NCI-H69 (cell line): ENCODE measurements at regions not wholly inside any gene's neighbourhood (a gene's known extent, or its start where the extent isn't known, plus 50 kb on each side); places are given as distances from the start of the nearest gene placed in this dataset.
"Not testable (repeated sequence)": the region's sequence is repeated elsewhere in the genome, so short reads cannot be mapped to it uniquely, and the experiment has no call there.

ENCODE experiments used
- DNase-seq: peaks from one replicate; lab custom pipeline; 2025; lab: John Stamatoyannopoulos, UW

DNA sequence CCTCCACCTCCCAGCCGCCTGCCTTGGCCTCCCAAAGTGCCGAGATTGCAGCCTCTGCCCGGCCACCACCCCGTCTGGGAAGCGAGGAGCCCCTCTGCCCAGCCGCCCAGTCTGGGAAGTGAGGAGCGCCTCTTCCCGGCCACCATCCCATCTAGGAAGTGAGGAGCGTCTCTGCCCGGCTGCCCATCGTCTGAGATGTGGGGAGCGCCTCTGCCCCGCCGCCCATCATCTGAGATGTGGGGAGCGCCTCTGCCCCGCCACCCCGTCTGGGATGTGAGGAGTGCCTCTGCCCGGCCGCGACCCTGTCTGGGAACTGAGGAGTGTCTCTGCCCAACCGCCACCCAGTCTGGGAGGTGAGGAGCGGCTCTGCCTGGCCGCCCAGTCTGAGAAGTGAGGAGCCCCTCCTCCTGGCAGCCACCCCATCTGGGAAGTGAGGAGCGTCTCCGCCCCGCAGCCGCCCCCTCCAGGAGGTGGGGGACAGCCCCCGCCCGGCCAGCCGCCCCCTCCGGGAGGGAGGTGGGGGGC, 296.3 kb downstream of the HNRNPD start:
- DNase-seq, result not testable (repeated sequence)

DNA sequence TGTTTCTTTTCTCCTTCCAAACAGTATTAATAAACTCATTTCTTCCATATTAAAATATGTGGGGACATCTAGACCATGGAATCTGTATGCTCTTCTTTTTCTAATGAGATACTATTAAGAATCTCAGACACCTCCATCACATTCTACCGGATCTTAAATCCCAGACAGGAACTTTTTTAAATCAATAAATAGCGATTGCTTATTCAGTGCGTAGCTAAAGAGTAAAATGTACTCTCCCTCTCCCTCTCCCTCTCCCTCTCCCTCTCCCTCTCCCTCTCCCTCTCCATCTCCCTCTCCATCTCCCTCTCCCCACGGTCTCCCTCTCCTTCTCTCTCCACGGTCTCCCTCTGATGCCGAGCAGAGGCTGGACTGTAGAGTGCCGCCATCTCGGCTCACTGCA, 297.0 kb downstream of the HNRNPD start:
- DNase-seq, result no peak

DNA sequence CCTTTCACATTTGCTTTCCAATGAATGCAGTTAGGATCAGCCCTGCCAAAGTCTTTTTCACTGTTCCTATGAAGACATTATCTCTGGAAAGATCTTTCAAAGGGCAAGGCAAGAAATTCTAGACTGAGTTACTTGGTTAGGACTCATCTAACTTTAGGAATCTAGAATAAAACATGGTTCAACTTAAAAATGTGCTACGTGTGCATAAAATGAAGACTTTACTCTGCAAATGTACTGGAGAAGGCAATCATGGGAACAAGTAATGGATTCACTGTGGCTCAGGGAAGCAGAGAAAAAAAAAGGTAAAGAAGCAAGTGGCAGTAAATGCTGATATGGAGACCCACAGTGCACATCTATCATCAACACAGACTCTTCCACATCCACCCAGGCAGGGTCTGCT, 297.4 kb downstream of the HNRNPD start:
- no peak for DNase-seq

DNA sequence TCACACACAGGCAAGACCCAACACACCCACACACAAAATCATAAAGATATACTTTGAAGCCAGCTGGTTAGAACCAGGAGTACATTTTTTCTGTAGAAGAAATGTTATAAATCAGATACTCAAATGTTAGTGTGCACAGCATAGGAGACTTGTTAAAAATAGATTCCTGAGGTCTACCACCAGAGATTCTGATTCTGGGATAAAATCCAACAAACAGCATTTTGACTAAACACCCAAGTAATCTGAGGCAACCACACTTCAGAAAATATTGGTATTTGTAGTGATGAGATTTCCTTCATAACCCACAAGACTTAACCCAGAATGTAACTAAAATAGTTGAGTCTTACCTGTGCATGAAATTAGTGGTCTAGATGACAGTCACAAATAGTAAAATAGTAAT, 301.8 kb downstream of the HNRNPD start:
- DNase-seq, result no peak

DNA sequence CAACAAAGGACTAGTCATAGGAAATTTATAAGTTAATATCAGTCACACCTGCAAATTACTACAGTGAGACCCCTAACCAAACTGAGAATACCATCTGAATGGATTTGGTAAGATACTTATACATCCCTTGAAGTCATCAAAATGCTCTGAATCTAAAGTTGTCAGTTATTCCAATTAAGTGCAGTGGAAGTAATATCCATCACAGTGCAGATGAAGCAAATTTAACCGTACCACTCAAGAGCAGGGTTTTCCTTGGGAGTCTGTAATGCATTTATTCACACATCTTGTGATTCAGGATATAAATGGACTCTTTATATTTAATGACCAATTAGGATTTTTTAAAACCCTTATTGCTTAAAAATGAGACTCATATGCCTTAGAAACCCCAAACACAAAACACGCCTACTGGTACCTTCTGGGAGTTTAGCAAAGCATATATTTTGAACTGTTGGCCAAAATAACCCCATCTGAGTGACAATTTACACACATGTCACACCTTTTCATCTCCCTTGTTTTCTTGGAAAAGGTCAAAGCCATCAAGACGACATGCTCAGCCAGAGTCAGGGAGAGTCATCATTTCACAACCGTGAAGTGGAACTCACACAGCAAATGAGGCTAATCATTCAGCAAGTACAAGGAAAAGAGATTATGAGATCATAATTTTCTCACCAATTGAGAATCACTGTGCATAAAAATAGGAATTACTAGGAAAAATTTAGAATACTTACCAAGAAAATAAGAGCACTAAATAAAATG, 303.7 kb downstream of the HNRNPD start:
- no peak for DNase-seq

DNA sequence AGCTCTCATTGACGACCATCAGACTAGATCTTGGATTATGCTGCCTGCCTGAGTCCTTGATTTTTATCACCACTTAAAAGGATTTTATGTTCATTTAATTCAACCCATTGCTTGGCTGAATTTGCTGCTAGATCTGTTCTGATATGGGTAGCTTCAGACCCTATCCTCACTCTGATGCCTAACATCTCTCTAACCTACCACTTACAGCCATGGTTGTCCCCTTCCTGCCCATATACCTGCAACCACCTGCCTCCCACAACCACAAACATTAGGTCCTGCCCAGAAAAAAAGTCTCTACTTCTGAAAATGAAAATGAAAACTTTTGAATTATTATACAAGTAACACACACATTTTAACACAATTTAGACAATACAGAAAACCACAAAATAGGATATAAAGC, 310.8 kb downstream of the HNRNPD start:
- DNase-seq, result no peak

DNA sequence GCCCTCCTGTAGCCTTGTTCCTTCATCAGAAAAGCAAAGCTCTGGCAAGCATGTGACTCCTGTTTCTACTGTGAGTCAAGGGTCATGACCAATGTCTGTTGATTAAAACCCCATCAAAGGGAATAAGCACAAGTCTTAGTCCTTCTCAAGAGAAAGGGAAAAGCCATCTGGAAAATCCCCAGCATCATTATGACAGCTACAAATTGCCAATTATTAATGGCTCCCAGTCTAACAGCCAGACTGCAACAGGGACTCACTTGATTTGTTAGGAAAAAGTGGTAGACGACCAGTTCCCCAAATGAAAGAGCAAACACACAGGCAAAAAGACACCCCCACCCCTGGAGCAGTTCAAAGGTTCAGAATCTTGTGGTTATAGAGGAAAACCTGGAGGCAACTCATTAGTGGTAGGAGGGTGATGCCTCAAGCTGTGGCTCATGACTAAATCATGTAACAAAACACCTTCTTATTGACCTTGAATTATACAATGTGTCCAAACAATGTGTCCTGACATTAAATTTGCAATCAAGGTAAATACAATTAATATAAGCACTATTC, 315.7 kb downstream of the HNRNPD start:
- peak; percentile 64 for DNase-seq

DNA sequence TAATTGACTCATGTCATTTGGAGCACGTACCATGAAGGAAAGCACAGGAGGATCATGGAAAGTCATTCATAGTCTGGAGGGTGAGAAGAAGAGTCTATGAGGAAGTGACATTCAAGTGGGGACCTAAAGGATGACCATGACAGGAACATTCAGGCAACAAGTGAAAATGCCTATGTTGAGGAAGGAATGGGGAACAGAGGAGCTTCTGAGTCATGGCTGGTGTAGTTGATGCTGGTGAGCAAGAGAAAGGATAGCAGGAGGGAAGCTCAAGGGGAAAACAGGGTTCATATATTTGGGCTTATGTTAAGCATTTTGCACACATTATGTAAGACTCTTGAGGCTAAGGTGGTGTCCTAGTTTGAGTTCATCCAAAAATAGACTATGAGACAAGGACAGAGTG, 318.6 kb downstream of the HNRNPD start:
- DNase-seq, result no peak

DNA sequence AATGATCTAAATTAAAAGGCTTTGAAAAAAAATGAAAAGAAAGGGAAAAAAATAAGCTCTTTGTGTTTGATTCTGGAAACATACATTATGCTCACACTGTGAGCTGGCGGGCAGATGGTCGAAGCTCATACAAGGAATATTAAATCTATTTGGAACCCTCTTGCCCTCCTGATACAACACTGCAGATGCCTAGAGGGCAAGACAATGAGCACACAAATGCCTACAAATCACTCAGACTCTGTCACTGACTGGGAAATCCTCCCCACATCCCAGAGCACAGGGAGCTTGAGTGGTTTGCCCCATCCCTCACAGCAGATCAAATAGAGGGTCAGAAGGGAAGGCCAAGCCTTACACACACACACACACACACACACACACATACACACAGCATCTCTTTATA, 320.4 kb downstream of the HNRNPD start:
- DNase-seq, result peak; percentile 95

DNA sequence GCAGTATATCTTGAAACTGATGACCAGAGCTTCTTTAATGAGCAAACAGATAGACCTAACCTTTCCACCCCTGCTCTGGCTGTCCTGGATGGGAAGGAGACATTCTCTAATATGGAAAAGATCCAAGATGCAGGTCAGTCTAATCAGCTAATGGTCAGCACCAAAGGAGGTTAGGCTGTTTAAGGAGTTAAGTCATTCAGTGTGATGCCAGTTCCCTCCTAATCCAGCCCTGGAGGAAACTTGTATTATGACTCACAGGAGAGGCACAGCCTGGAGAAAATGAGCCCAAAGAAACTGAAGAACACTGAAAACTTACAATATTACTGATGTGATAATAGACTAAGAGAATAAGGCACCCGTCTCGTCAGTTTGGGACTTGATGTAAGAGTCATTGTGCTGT, 323.0 kb downstream of the HNRNPD start:
- no peak for DNase-seq

DNA sequence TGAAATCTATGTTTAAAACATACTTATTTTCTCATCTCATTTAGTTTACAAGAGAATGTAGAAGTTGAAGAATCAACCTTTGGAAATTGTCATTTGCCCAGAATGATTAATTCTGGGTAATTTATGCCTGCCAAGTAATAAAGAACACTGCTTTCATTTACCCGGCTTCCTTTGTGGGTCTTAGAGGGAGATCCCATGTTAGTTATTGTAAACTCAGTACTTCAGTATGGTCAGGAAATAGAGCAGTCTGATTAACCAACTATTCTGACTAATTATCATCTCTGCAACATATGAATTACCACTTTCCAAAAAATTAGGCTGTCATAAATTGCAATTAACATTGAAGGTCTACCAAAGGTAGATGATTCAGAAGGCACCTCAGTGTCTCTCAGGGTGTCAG, 324.5 kb downstream of the HNRNPD start:
- DNase-seq, result no peak

DNA sequence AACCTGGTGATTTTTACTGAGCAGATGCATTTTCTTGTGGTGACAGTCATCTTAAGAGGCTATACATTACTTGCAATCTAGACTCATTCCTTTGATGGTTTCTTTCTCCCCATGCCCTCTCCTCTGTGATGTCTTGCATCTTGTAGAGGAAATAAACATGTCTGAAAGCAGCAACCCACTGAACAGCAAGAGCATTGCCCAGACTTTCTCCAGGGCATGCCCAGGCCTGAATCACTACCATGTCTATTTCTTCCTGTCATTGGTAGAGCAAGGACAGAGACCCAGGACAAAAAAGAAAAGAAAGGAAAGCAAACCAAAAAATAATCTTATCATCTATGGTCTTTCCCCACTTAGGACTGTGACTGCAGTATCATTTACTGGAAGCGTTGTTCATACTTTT, 326.1 kb downstream of the HNRNPD start:
- DNase-seq, result no peak

DNA sequence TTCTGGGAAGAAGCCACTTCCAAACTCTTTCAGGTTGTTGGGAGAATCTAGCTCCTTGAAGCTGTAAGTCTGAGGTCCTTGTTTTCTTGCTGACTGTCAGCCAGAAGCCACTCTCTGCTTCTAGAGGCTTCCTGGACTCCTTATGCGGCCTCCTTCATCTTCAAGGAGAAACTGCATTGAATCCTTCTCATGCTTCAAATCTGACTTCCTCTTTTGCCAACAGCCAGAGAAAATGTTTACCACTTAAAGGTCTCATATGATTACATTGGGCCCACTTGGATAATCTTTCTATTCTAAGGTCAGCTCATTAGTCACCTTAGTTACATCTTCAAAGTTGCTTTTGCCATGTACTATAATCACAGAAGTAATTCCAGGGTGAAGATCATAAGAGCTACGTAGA, 327.0 kb downstream of the HNRNPD start:
- DNase-seq, result no peak

DNA sequence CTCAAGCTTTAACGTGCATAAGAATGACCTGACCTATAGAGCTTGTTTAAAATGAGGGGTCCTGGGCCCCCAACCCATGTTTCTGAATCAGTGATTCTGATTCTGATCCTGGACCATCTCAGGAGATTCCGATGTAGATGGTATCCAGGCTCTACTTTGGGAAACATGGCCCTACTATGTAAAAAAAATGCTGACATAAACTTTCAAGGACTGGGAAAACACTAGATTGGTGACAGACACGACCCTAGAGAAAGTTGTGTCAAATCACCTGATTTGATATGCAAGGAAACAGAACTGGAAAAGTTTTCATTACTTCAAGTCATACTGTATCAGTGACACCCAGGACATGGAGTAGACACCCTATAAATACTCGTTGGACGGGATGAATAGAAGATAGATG, 328.5 kb downstream of the HNRNPD start:
- DNase-seq, result no peak

DNA sequence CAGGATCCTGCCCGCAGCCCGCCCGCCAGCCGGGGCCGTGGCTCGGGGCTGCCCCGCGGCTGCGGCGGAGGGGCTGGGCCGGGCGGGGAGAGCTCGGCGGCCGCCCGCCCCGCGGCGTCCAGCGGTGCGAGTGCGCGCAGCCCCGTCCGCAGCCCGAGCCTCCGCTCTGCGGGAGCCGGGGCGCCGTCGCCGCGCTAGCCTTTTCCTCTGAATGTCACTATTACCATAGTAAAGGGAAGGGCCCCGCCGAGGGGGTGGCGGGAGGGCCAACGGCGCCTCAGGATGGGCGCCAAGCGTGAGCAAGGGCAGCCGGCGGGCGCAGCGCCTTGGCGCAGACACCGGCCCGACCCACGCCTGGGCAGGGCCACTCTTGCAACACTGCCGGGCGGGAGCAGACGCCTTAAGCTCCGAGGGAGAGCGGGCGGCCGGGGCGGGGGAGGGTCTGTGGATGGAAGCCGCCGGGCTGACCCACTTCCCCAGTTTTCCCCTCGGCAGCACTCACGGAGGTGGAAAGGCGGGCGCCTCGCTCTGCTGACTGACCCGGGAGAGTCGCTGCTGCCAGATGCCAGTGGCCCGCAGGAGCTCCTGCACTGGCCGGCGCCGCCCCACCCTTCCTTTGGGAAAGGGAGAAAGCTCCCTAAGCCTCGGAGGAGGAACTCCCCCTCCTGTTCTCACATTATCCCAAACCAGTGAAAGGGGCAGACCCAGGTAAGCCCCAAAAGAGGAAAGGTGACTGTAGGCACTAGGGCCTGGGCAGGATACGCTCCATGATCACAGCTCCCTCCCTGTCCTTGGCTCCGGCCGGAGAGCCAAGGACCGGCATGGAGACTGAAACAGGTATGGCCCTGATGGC, 329.4 kb downstream of the HNRNPD start:
- DNase-seq, result peak; percentile 84

DNA sequence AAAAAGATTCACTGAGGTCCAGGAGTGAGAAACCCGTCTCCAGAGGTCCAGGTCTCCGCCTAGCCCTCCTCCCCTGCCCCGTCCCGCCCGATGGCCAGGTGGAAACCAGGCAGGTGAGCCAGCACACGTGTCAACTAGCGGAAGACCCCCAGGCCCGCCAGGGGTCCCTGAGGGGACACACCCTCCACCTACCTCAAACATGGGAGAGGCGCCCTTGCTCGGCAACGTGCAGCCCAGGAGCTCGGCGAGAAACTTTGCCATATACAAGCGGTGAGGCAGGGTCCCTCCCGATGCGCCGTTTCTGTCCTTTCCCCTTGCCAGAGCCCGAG, 330.0 kb downstream of the HNRNPD start:
- no peak for DNase-seq

DNA sequence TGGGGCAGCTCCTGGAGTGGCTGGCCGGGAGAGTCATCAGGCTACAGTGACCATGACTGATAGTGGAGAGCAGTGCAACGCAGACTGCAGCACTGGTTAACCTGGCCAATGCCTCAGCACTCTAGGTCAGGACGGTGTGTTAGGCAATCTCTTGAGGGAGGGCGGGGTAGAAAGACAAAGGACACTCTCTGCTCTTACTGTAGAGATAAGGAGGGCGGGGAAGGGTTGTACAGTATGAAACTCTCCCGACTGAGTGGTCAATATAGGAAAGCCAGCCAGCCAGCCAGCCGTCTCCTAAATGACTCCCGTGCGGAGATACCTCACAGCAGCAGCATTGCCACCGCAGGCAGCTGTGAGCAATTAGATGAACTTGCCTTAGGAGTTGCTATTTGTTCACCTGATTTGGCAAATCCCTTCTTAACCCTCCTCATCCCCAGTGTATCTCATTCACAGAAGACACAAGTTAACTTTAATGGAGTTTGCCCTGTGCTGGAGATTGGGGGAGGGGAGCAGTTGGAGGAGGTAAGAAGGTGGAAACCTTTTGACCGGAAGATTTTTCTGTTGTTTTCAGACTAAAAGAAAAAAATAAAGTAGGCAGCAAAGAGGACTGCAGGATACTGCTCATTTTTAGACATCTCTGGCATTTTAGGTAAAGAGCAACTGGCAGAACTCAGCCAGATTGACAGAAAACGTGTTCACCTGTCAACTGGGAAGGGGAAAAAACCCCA, 330.5 kb downstream of the HNRNPD start:
- DNase-seq, result peak; percentile 27

DNA sequence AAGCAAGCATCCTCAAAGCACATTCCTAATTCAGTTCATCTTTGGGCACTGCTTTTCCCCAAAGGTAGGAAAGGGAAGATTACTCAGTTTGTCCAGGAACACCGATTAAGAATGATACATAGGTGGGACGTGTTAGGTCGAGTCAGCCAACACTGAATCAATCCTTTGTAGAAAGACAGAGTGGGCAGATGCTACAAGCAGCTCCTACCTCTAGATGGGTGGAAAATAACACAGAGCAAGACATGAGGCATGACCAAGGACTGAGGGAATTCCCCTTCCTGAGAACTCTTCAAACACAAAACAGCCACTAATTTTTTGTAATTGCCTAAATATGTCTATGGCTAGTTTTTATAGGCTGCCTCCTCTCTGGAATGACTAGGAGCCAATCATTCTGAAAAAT, 331.7 kb downstream of the HNRNPD start:
- no peak for DNase-seq

DNA sequence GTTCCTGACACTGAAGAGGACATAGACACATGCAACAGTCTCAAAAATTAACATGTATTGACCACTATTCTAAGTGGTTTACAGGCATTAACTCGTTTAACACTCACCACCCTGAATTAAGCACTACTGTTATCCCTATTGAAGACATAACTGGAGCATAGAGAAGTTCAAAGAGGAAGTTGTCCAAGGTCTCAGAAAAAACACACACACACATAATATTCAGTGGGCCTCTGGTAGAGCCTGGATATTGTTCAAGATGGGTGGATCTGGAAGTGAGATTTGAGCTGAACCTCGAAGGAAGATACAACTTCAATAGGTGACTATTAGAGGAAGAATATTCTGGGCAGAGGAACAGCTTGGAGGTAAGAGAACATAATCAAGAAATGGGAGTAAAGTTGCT, 334.9 kb downstream of the HNRNPD start:
- DNase-seq, result no peak

DNA sequence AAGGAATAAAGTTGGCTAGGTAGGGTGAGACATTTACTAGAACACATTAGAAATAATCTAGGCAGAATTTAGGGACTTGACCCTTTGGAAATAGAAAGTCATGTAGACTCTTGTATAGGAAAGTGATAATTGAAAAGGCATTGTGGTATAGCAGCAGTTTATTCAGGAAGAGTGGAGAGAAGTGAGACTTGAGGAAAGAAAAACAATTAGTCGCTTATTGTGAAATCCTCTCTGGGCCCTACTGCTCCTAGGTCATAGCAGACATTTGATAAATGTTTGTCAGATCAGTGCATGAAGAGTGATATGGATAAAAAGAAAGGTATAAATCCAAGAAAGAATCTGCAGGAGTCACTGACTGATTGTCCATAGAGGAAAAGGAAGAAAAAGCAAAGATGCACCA, 337.6 kb downstream of the HNRNPD start:
- DNase-seq, result no peak

DNA sequence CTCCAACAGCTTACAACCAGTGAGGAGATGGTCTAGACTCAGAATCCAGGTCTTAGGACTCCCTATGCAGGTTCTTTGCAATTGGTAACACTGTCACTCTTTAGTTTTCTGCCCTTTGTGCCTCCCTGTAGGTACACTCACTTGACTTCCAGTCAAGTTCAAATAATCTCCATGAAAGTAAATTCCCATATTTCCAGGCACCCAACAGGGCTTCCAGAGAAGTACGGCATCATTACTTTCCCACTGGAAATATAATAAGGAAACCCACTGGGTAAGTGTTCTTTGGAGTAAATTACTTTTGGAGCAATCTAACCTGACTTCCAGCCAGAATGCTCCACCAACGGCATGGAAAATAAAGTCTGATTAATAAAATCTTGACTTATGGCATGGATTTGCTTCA, 338.9 kb downstream of the HNRNPD start:
- DNase-seq, result no peak

DNA sequence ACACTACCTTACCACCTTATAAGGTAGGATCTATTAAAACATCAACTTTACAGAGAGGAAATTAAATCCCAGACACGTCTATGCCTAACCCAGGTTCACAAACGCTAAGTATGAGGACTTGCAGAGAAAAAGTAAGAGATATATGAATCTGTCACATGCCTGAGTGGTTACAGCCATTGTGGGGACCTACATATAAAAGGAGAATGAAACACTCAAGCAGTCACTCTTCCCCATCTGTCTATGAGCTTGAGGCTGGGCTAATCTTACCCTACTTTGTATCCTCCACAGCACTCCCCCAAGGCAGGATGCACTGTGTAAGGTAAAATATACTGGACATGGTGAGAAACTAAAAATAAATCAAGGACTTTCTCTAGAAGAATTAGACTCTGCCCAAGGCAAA, 339.9 kb downstream of the HNRNPD start:
- DNase-seq, result no peak
